ENCODE measurements at regions not wholly inside any gene's neighbourhood (a gene's known extent, or its start where the extent isn't known, plus 50 kb on each side); places are given as distances from the start of the nearest gene placed in this dataset.

DNA sequence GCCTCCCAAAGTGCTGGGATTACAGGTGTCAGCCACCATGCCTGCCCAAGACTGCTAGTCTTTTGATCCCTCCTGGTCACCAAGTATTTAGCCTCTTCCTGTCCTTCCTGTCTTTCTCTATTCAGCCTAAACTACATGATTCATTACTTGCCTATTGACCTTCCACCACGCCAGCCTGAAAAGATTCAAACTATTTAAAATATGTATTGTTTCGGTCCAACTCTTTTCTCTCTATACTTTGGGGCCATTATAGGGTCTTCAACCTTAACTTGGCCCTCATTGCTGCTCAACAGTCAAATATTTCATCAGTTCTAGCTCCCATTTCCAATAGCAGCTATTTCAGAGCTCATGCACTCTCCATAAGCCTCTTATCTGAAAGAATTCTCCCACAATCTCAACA lies 153.0 kb downstream of the TNFSF18 start:
- POLR2A ChIA-PET, result interaction anchor here (1.0 to 1.6 kb wide), 2 partner anchors 78 to 119 kb away, joined by 3 to 4 read pairs; no protein-coding TSS in a partner anchor
- TF ChIP-seq, protein P1, sequence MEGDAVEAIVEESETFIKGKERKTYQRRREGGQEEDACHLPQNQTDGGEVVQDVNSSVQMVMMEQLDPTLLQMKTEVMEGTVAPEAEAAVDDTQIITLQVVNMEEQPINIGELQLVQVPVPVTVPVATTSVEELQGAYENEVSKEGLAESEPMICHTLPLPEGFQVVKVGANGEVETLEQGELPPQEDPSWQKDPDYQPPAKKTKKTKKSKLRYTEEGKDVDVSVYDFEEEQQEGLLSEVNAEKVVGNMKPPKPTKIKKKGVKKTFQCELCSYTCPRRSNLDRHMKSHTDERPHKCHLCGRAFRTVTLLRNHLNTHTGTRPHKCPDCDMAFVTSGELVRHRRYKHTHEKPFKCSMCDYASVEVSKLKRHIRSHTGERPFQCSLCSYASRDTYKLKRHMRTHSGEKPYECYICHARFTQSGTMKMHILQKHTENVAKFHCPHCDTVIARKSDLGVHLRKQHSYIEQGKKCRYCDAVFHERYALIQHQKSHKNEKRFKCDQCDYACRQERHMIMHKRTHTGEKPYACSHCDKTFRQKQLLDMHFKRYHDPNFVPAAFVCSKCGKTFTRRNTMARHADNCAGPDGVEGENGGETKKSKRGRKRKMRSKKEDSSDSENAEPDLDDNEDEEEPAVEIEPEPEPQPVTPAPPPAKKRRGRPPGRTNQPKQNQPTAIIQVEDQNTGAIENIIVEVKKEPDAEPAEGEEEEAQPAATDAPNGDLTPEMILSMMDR (IDR thresholded peaks at IDR 0.05), result no peak
- ATAC-seq (no peak), DNase-seq (no peak)
- CTCF ChIA-PET, result interaction anchor here (0.7 to 1.6 kb wide), 4 partner anchors 9 to 304 kb away, joined by 3 to 8 read pairs (median 3); no protein-coding TSS in a partner anchor
- no peak overlapping the region for H3K27ac Mint-ChIP-seq
- no peaks in the 10 kb centered on the region for H3K36me3 Mint-ChIP-seq (ENCODE audit: low read depth)
- no peaks in the 10 kb centered on the region for H3K9me3 Mint-ChIP-seq
- H3K4me1 Mint-ChIP-seq (ENCODE audit: low read depth), result peaks cover 62% of the 10 kb centered on the region
- H3K4me3 Mint-ChIP-seq, result no peak overlapping the region
- intact Hi-C loops (cut with micrococcal nuclease), result loop anchor here (5.0 to 10.0 kb wide), 3 partner anchors 150 to 297 kb away; no protein-coding TSS in a partner anchor
- no peaks in the 10 kb centered on the region for H3K27me3 Mint-ChIP-seq

DNA sequence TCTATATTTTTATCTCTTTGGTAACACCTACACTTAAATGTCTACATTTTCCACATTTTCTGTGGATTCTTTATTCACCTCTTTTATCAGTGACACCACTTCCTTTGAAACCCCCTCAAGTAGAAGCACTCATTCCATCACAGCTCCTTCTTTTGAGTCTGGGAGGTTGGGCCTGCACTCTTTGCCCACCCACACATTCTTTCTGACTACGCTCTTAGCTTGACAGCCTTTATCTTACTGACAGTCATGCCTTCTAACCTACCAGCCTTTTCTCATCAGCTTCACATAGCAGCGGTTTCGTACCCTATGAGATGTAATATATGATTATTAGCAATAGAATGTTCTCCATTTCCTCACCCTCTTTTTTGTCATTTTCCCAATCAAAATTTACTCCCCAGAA lies 151.9 kb downstream of the TNFSF18 start:
- Mint-ChIP-seq H3K4me1 (ENCODE audit: low read depth) (peaks cover 55% of the 10 kb centered on the region), H3K9me3 (no peaks in the 10 kb centered on the region), H3K4me3 (no peak overlapping the region), H3K36me3 (ENCODE audit: low read depth) (no peaks in the 10 kb centered on the region), H3K27me3 (no peaks in the 10 kb centered on the region), H3K27ac (no peak overlapping the region)
- ChIA-PET POLR2A (interaction anchor here (1.0 to 1.6 kb wide), 2 partner anchors 79 to 120 kb away, joined by 3 to 4 read pairs; no protein-coding TSS in a partner anchor), CTCF (interaction anchor here (0.6 to 1.6 kb wide), 4 partner anchors 8 to 523 kb away, joined by 3 to 8 read pairs (median 5); no protein-coding TSS in a partner anchor)
- TF ChIP-seq, protein P1 (IDR thresholded peaks at IDR 0.05), result no peak
- ATAC-seq (peak; percentile 59), DNase-seq (peak; percentile 53)
- intact Hi-C loops (cut with micrococcal nuclease), result loop anchor here (5.0 to 10.0 kb wide), 3 partner anchors 152 to 296 kb away; no protein-coding TSS in a partner anchor

DNA sequence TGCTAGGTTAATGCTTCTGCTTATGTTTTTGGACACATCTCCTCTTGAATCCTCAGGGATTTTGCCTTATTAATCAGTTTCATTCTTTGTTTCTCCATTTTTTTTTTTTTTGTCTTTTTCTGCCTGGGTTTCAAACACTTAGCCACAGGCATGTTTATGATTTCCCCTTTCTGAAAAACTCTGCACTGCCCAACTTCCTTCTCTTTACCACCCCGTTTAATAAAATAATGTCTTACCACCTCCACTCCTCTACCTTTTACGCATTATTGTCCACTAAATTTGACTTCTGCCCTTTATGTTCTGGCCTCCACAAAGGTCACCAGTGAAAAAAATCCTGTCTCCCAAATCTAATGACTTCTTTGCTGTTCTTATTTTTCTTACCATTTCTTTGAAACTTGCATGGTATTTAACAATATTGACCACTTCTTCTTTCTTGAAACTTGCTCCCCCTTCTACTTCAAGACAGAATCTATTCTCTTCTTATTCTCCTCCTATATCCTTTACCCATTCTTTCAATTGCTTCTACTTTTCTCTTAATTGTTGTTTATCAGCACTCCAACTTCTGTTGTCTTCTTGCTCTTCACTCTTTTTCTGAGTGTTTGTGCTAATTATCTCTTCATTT lies 150.3 kb downstream of the TNFSF18 start:
- no peaks in the 10 kb centered on the region for H3K36me3 Mint-ChIP-seq (ENCODE audit: low read depth)
- peaks cover 45% of the 10 kb centered on the region for H3K4me1 Mint-ChIP-seq (ENCODE audit: low read depth)
- ATAC-seq, result no peak
- no peak overlapping the region for H3K4me3 Mint-ChIP-seq
- DNase-seq, result no peak
- ChIA-PET POLR2A (no interaction called here), CTCF (no interaction called here)
- no peaks in the 10 kb centered on the region for H3K27me3 Mint-ChIP-seq
- intact Hi-C loops (cut with micrococcal nuclease), result no loop called here
- TF ChIP-seq, protein P1 (IDR thresholded peaks at IDR 0.05), result no peak
- H3K9me3 Mint-ChIP-seq, result no peaks in the 10 kb centered on the region
- H3K27ac Mint-ChIP-seq, result no peak overlapping the region

DNA sequence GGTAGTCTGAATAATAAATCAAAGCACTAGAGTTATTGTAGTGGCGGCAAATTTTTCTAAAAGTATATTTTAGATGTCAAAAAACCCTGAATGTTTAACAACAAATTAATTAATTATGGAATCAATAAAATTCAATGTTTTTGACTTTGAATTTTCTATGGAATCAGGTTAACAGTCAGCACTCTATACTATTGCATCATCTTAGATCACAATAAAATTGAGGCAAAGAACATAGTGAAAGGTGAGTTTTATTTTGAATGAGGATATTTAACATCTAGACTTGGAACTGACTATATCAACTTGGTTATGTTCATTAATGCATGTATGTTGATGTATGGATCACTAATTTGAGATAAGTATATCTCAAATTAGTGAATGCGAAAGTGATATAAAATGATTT lies 148.5 kb downstream of the TNFSF18 start:
- TF ChIP-seq, protein P1 (IDR thresholded peaks at IDR 0.05), result no peak
- Mint-ChIP-seq H3K36me3 (ENCODE audit: low read depth) (no peaks in the 10 kb centered on the region), H3K27me3 (no peaks in the 10 kb centered on the region), H3K27ac (no peak overlapping the region), H3K9me3 (no peaks in the 10 kb centered on the region), H3K4me1 (ENCODE audit: low read depth) (peaks cover 51% of the 10 kb centered on the region), H3K4me3 (no peak overlapping the region)
- ChIA-PET POLR2A (no interaction called here), CTCF (interaction anchor here (1.0 kb wide), 1 partner anchor 157 kb away, joined by 3 read pairs; no protein-coding TSS in a partner anchor)
- DNase-seq (no peak), ATAC-seq (no peak)
- intact Hi-C loops (cut with micrococcal nuclease), result no loop called here

DNA sequence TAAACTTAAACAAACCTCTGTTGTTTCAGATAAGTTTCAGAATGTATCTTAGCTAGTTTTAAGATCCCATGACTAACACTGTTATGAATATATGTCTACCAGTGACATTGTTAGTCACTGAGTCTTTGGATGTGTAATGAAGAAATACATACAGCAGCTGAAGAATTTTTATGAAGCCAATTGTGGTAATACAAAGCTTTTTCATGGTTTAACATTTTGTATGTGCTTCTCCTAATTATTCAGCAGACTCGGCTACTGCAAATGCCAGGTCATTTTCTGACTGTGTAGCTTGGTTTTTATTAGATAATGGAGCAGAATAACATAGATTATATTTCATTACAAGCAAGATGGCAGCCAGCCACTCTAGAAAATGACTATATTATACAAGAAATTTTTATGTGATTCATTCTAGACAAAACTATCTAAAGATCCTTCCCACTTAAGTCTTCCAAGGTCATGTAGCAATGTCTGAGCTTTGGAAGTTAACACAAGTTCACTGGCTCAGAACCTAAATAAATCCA lies 147.8 kb downstream of the TNFSF18 start:
- ChIA-PET POLR2A (interaction anchor here (0.9 kb wide), 1 partner anchor 85 kb away, joined by 3 read pairs; no protein-coding TSS in a partner anchor), CTCF (interaction anchor here (1.0 kb wide), 1 partner anchor 158 kb away, joined by 3 read pairs; no protein-coding TSS in a partner anchor)
- Mint-ChIP-seq H3K9me3 (peaks cover 6% of the 10 kb centered on the region), H3K27me3 (no peaks in the 10 kb centered on the region), H3K27ac (no peak overlapping the region), H3K36me3 (ENCODE audit: low read depth) (no peaks in the 10 kb centered on the region), H3K4me3 (no peak overlapping the region), H3K4me1 (ENCODE audit: low read depth) (peaks cover 52% of the 10 kb centered on the region)
- DNase-seq (no peak), ATAC-seq (peak; percentile 65)
- intact Hi-C loops (cut with micrococcal nuclease), result no loop called here
- TF ChIP-seq, protein P1 (IDR thresholded peaks at IDR 0.05), result no peak
